ENCODE measurements at regions not wholly inside any gene's neighbourhood (a gene's known extent, or its start where the extent isn't known, plus 50 kb on each side); places are given as distances from the start of the nearest gene placed in this dataset.

DNA sequence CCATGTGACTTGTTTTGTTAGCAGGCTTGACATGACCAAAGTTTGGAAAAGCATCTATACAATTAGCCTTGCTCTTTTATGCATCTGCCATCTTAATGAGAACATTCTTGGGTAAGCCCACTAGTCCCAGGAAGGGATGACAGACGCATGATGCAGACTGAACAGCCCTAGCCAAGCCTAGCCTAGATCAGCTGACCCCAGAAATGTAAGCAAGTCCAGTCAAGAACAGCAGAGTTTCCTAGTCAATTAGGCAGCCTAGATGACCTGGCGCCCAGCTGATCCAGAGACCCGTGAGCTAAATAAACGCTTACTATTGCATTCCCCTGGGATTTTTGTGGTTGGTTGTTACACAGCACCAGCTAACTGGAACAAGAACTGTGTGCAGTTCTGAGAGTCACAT, 457.9 kb downstream of the BCOR start:
- Histone ChIP-seq H3K4me3 (ENCODE audit: low read depth in 2 of 2, low read length in 1 of 2) (no peak overlapping the region), H3F3A (replicated peaks; ENCODE audit: insufficient read depth) (no peaks in the 10 kb centered on the region), H3K27me3 (ENCODE audit: insufficient read depth) (peaks cover 22% of the 10 kb centered on the region; the same call in 1 of the 2 replicates), H3K9me3 (no peaks in the 10 kb centered on the region), H3K9me2 (no peaks in the 10 kb centered on the region), H2AFZ (ENCODE audit: low read depth) (no peak overlapping the region), H3K4me2 (no peak overlapping the region), H3K9ac (no peak overlapping the region), H3K27ac (ENCODE audit: low read depth in 2 of 2, low read length in 1 of 2) (no peak overlapping the region), H3K79me2 (ENCODE audit: insufficient read depth) (no peaks in the 10 kb centered on the region), H3K4me1 (ENCODE audit: control insufficient read depth in 1 of 2, insufficient read depth in 2 of 2, low read depth in 1 of 2, low read length in 1 of 2) (no peaks in the 10 kb centered on the region; a peak in 1 of 4 replicates), H3K36me3 (replicated peaks in 1 of 2; ENCODE audit: control insufficient read depth in 1 of 2, insufficient read depth in 2 of 2, low read length in 1 of 2) (no peaks in the 10 kb centered on the region), H4K20me1 (ENCODE audit: insufficient read depth) (no peaks in the 10 kb centered on the region)
- WGBS (ENCODE audit: low lambda C conversion rate), result 54% methylated on average over 4 of the region's 4 CpGs
- ChIA-PET CTCF (no interaction called here), POLR2A (interaction anchor here (1.2 kb wide), 1 partner anchor 9 kb away, joined by 3 read pairs; no protein-coding TSS in a partner anchor)
- no peak for DNase-seq
- TF ChIP-seq TAF1 (IDR thresholded peaks at IDR 0.05; ENCODE audit: borderline replicate concordance, low read depth, low read length), result no peak
- no peak for TF ChIP-seq MXI1 (IDR thresholded peaks at IDR 0.05; ENCODE audit: low read depth, low read length)
- TF ChIP-seq SMC3 (IDR thresholded peaks at IDR 0.05; ENCODE audit: low read depth, low read length), result no peak
- no peak for TF ChIP-seq FOSL2 (IDR thresholded peaks at IDR 0.05; ENCODE audit: borderline replicate concordance, low read depth)
- no peak for TF ChIP-seq ZBTB33 (IDR thresholded peaks at IDR 0.05; ENCODE audit: borderline replicate concordance, low read depth)
- no peak for TF ChIP-seq MEF2A (IDR thresholded peaks at IDR 0.05; ENCODE audit: borderline replicate concordance, low read depth)
- TF ChIP-seq EZH2phosphoT487 (IDR thresholded peaks at IDR 0.05; ENCODE audit: borderline replicate concordance, low read depth), result no peak
- TF ChIP-seq POLR2AphosphoS5 (IDR thresholded peaks at IDR 0.05; ENCODE audit: low read depth, low read length), result no peak
- TF ChIP-seq YY1 (IDR thresholded peaks at IDR 0.05; ENCODE audit: low read depth), result no peak
- no peak for TF ChIP-seq FOXJ3 (CRISPR knock-in tag; IDR thresholded peaks at IDR 0.05)
- TF ChIP-seq RFX5 (IDR thresholded peaks at IDR 0.05; ENCODE audit: low read length), result no peak
- TF ChIP-seq TCF12 (IDR thresholded peaks at IDR 0.05), result no peak

GRCh38 chrX:39640866-39641265, 456.9 kb downstream of the BCOR start:
- Histone ChIP-seq H3K9ac (no peak overlapping the region), H3K9me2 (no peaks in the 10 kb centered on the region), H3K27me3 (ENCODE audit: insufficient read depth) (peaks cover 22% of the 10 kb centered on the region; the same call in 1 of the 2 replicates), H3K36me3 (replicated peaks in 1 of 2; ENCODE audit: control insufficient read depth in 1 of 2, insufficient read depth in 2 of 2, low read length in 1 of 2) (no peaks in the 10 kb centered on the region), H3K79me2 (ENCODE audit: insufficient read depth) (no peaks in the 10 kb centered on the region), H3F3A (replicated peaks; ENCODE audit: insufficient read depth) (no peaks in the 10 kb centered on the region), H4K20me1 (ENCODE audit: insufficient read depth) (no peaks in the 10 kb centered on the region), H3K9me3 (no peaks in the 10 kb centered on the region), H2AFZ (ENCODE audit: low read depth) (no peak overlapping the region), H3K4me2 (no peak overlapping the region), H3K27ac (ENCODE audit: low read depth in 2 of 2, low read length in 1 of 2) (no peak overlapping the region), H3K4me3 (ENCODE audit: low read depth in 2 of 2, low read length in 1 of 2) (no peak overlapping the region), H3K4me1 (ENCODE audit: control insufficient read depth in 1 of 2, insufficient read depth in 2 of 2, low read depth in 1 of 2, low read length in 1 of 2) (no peaks in the 10 kb centered on the region; a peak in 1 of 4 replicates)
- WGBS (ENCODE audit: low lambda C conversion rate), result 52% methylated on average over 2 of the region's 2 CpGs
- CTCF ChIA-PET, result no interaction called here
- TF ChIP-seq RAD21 (IDR thresholded peaks at IDR 0.05; ENCODE audit: low read length) (no peak), MEF2A (IDR thresholded peaks at IDR 0.05; ENCODE audit: borderline replicate concordance, low read depth) (no peak), YY1 (IDR thresholded peaks at IDR 0.05; ENCODE audit: low read depth) (no peak), RCOR1 (IDR thresholded peaks at IDR 0.05; ENCODE audit: low read length) (no peak), RXRA (IDR thresholded peaks at IDR 0.05; ENCODE audit: borderline replicate concordance, low read depth) (no peak), TAF1 (IDR thresholded peaks at IDR 0.05; ENCODE audit: borderline replicate concordance, low read depth, low read length) (no peak), GATA2 (CRISPR knock-in tag; IDR thresholded peaks at IDR 0.05) (no peak), NFIC (IDR thresholded peaks at IDR 0.05; ENCODE audit: borderline replicate concordance) (no peak), POLR2AphosphoS5 (IDR thresholded peaks at IDR 0.05; ENCODE audit: low read depth, low read length) (no peak)
- no peak for DNase-seq
- POLR2A ChIA-PET, result interaction anchor here (1.2 kb wide), 1 partner anchor 8 kb away, joined by 3 read pairs; no protein-coding TSS in a partner anchor
